PFSK-1 (cell line): ENCODE measurements at regions not wholly inside any gene's neighbourhood (a gene's known extent, or its start where the extent isn't known, plus 50 kb on each side); places are given as distances from the start of the nearest gene placed in this dataset.

Experiments used
- FOXP2 ChIP-seq: optimal IDR thresholded peaks from 2 replicates; pipeline ENCODE3; 2011; ENCODE audit warnings: borderline replicate concordance, control low read depth, inconsistent platforms; ENCODE audit not compliant: insufficient read depth; ENCODE audit errors: extremely low read length, extremely low read depth
- POLR2AphosphoS5 ChIP-seq: IDR thresholded peaks from 2 replicates; pipeline ENCODE4 v1.6.1; 2012; ENCODE audit warnings: low read depth, mild to moderate bottlenecking, control low read depth, low read length, moderate library complexity
- SIN3A ChIP-seq: IDR thresholded peaks from 2 replicates; pipeline ENCODE4 v1.6.1; 2012; ENCODE audit warnings: mild to moderate bottlenecking, low read length, moderate library complexity, borderline replicate concordance; ENCODE audit not compliant: insufficient read depth
- TAF1 ChIP-seq: IDR thresholded peaks from 2 replicates; pipeline ENCODE4 v1.6.1; 2012; ENCODE audit warnings: low read length, control low read depth, borderline replicate concordance; ENCODE audit not compliant: insufficient read depth
- TF ChIP-seq, protein P1 (sequence below), 2 experiments: IDR thresholded peaks; 2 replicates each; pipeline versions ENCODE4 v1.6.1 to v1.8.0; 2011 to 2012; ENCODE audit warnings: low read depth in 2 of 2, low read length in 2 of 2, control low read depth in 1 of 2, inconsistent platforms in 1 of 2, mild to moderate bottlenecking in 1 of 2, moderate library complexity in 1 of 2; ENCODE audit not compliant: insufficient read depth in 1 of 2

DNA sequence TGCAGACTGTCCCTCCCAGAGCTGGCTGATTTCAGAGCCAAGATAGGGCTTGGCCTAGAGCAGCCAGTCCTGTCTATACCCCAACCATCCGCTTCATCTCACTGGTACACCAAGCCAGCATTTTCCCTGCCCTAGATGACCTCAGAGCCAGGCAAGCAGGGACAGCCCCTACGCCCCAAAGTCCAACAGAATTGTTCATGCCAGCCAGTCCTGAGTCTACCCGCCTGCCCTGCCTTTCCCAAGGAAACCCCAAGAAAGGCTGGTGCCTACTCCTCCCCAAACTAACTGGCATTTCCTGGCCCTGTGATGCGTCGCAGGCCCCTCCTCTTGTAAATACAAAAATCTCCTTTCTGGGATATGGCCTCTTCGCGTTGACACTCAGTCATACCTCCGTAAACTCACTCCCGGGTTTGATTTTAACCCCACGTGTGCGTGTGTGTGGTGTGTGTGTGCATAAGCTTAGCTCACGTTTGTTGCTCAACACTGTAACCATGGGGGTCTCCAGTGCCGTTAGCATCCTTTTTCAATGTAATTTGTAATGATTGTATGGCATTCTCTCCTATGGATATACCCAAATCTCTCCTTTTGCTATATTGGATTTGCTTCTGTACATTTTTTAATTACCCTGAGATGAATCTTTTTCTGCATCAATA, 75.3 kb downstream of the SIK1 start:
- TF ChIP-seq FOXP2: no peak
- TF ChIP-seq, protein P1, sequence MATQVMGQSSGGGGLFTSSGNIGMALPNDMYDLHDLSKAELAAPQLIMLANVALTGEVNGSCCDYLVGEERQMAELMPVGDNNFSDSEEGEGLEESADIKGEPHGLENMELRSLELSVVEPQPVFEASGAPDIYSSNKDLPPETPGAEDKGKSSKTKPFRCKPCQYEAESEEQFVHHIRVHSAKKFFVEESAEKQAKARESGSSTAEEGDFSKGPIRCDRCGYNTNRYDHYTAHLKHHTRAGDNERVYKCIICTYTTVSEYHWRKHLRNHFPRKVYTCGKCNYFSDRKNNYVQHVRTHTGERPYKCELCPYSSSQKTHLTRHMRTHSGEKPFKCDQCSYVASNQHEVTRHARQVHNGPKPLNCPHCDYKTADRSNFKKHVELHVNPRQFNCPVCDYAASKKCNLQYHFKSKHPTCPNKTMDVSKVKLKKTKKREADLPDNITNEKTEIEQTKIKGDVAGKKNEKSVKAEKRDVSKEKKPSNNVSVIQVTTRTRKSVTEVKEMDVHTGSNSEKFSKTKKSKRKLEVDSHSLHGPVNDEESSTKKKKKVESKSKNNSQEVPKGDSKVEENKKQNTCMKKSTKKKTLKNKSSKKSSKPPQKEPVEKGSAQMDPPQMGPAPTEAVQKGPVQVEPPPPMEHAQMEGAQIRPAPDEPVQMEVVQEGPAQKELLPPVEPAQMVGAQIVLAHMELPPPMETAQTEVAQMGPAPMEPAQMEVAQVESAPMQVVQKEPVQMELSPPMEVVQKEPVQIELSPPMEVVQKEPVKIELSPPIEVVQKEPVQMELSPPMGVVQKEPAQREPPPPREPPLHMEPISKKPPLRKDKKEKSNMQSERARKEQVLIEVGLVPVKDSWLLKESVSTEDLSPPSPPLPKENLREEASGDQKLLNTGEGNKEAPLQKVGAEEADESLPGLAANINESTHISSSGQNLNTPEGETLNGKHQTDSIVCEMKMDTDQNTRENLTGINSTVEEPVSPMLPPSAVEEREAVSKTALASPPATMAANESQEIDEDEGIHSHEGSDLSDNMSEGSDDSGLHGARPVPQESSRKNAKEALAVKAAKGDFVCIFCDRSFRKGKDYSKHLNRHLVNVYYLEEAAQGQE (IDR thresholded peaks at IDR 0.05; ENCODE audit: insufficient read depth in 1 of 2, low read depth in 2 of 2, low read length in 2 of 2): no peak
- no peak for TF ChIP-seq POLR2AphosphoS5
- TF ChIP-seq SIN3A: no peak
- TF ChIP-seq TAF1: no peak

DNA sequence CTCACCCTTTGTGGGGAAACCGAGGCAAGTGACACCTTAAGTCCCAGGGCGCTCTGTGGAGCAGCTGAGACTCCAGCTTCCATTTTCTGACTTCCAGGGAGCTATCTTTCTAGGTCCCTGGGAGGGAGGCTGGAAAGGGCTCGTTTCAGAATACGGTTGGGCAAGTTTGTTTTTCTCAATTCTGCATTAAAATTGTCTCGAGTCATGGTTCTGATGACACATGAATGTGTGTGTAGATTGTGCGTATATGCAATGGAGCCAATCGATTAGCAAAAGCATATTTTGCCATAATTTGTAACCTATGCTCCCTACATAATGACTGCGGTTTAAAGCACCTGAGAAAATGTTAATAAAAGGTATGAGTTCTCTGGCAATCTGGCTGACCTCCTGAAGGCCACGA, 77.3 kb downstream of the SIK1 start:
- TF ChIP-seq, protein P1 (IDR thresholded peaks at IDR 0.05; ENCODE audit: insufficient read depth in 1 of 2, low read depth in 2 of 2, low read length in 2 of 2): no peak
- TF ChIP-seq POLR2AphosphoS5: no peak

DNA sequence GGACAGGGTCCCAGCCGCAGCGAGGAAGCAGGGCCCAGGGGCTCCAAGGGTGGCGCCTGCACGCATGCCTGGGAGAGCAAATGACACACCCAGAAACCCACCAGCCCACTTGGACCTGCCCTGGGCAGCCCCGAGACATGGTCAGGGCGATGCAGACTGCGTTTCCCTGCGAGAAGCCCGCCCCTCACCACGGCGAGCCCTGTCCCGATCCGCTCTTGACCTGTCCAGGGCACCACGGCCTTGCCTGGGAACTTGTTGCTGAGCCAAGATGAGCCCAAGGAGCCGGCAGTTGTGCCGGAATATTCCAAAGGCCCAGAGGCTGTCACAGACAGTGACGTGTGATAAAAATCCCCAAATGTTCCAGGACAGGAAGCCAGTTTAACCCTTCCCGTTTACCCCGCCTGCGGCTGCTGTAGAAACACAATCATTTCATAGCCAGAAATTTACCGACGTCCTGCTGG, 78.1 kb downstream of the SIK1 start:
- TF ChIP-seq POLR2AphosphoS5: no peak
- no peak for TF ChIP-seq TAF1
- no peak for TF ChIP-seq FOXP2
- TF ChIP-seq, protein P1 (IDR thresholded peaks at IDR 0.05; ENCODE audit: insufficient read depth in 1 of 2, low read depth in 2 of 2, low read length in 2 of 2): no peak
- TF ChIP-seq SIN3A: no peak

DNA sequence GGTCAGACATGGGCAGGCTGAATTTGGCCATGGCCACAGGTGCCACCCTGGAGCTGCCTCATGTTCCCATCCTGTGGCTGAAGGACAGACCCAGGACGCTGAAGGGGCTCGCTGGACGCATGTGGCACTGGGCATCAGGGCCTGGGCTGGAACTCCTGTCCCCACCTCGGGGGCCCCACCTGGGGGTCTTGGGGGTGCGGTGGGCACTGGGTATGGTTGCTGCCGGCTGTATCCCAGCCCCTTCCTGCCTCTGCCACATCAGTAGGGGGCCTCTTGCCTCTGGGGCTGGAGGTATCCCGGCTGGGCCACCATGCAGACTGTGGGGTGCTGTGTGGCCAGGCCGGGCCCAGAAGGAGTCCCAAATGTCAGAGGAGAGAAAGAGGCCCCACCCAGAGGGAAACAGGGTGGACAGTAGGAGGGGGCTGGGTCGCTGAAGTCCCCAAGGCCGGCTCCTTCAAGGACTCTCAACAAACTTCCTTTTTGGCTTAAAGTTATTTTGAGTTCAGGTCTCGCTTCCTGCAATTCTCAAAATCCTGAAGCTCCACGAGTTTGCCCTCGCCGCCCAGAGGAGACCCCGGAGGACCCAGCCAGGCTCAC, 78.7 kb downstream of the SIK1 start:
- TF ChIP-seq FOXP2 (no peak), TAF1 (no peak), SIN3A (no peak), POLR2AphosphoS5 (no peak)
- TF ChIP-seq, protein P1 (IDR thresholded peaks at IDR 0.05; ENCODE audit: insufficient read depth in 1 of 2, low read depth in 2 of 2, low read length in 2 of 2): no peak
